GM12865 (cell line): ENCODE measurements at regions not wholly inside any gene's neighbourhood (a gene's known extent, or its start where the extent isn't known, plus 50 kb on each side); places are given as distances from the start of the nearest gene placed in this dataset.

Experiments
- DNase-seq: peaks from one replicate; pipeline ENCODE4 v3.0.0; 2010; ENCODE audit warnings: low read depth
- H3K4me3 ChIP-seq: 2 replicates; pipeline ENCODE4 v1.5.1; 2011; ENCODE audit warnings: mild to moderate bottlenecking, low read depth, low read length, control low read depth
- CTCF ChIP-seq: IDR thresholded peaks from 2 replicates; pipeline ENCODE4 v1.5.1; 2011; ENCODE audit warnings: low read length, control low read depth, low read depth, inconsistent platforms; ENCODE audit not compliant: insufficient read depth; ENCODE audit errors: missing control alignments

DNA sequence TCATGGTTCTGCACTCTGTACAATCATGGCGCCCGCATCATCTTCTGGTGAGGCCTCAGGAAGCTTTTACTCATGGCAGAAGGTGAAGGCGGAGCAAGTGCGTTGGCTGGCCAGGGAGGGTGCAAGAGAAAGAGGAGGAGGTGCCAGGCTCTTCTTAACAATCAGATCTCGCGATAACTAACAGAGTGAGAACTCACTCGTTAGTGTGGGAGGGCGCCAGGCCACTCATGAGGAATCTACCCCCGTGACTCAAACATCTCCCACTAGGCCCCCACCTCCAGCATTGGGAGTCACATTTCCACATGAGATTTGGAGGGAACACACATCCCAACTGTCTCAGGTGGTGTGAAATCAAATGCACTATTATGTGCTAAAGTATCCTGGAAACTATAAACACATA lies 220.2 kb upstream of the CSF3R start:
- H3K4me3 ChIP-seq: no peak overlapping the region
- no peak for DNase-seq
- no peak for TF ChIP-seq CTCF

DNA sequence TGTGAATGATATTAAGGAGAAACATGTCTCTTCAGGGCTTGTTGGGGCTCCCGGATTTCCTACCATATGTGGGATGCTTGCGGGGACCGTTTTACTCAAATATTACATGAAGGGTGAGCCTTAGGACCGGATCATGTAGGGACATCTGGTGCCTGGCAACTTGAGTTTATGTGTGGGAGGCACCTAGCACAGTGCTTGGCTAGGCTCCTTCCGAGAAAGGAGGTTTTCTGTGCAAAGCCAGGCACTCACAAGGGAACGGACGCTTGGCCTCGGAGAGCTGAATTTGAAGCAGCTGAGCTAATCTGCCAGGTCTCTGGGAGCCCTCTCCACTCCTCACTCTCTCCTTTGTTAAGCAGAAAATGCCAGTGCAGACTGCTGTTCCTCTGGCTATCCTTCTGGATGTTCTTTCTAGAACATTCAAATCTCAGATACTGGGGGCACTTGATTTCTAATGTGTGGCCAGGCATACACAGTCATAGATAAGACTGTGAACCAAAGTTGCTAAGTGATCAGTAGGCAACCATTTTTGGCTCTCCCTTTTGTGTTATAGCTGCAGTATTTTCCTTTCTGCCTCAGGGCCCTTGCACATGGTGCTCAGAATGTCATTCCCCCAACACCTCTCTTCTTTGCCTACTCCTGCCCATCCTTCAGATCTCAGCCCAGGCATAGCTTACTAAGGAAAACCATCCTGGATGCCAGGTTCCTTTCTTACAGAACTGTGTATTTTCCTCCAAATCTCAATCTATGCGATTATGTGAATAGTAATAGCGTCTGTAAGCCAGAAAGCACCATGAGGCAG lies 216.6 kb upstream of the CSF3R start:
- no peak for TF ChIP-seq CTCF
- DNase-seq: no peak
- no peak overlapping the region for H3K4me3 ChIP-seq

- TF ChIP-seq CTCF: no peak
- no peak for DNase-seq
- no peak overlapping the region for H3K4me3 ChIP-seq
Observed at GRCh38 chr1:36697836-36698605, 215.3 kb upstream of the CSF3R start.

DNA sequence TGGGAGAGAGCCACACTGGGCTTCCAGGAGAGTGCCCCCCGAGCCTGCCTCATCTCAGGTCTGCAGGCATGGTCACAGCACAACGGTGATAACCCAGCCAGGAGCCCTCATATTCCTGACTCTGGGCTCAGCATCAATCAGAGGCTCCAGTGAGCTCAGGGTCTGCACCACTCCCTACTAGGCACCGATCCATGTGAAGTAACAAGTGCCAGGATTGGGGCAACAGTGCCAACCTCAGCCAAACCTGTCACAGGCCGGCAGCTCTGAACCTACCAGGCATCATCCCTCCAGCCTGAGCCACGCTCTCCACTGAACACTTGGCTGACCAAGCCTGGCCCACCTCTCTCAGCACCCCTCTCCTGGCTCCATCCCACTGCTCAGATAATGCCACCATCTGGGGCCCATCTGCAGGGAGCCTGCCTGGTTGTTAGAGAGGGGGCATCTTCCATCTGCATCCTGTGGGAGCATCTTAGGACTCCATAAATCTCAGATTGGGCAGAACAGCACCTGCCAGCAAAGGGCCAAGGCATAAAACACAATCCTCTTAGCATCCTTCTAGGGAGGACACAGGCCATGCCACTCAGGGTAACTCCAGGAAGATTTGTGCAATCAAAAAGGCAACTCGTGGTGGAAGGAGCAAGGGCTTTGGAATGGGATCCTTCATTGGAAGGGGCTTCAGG lies 213.7 kb upstream of the CSF3R start:
- no peak for DNase-seq
- H3K4me3 ChIP-seq: no peak overlapping the region
- TF ChIP-seq CTCF: no peak

DNA sequence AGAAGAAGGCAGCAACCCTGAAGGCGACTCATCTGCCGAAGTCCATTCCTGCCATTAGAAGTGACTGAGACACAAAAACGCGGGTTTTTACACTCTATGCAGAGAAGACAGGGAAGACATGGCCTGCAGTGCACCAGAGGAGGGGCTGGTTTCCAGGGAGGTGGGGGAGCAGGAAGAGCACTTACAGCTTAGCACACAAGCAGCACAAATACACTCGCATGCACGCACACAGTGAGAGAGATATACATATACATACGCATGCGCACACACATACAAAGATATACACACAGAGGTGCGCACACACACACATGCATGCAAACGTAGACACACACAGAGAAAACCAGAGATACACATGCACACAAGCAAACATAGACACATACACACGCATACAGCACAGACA lies 210.9 kb upstream of the CSF3R start:
- H3K4me3 ChIP-seq: no peak overlapping the region
- no peak for TF ChIP-seq CTCF

GRCh38 chr1:36693161-36693525 lies 210.4 kb upstream of the CSF3R start:
- H3K4me3 ChIP-seq: no peak overlapping the region
- DNase-seq: no peak
- no peak for TF ChIP-seq CTCF

More for the DNA sequence above, 210.9 kb upstream of the CSF3R start:
- no peak for DNase-seq
